Naive thymus-derived CD4-positive, alpha-beta T cell (primary cell): ENCODE measurements at regions not wholly inside any gene's neighbourhood (a gene's known extent, or its start where the extent isn't known, plus 50 kb on each side); places are given as distances from the start of the nearest gene placed in this dataset.

Experiments used
- ATAC-seq: fragments of 150-1000 bp; cut with Tn5 transposase; 2 replicates; pipeline ENCODE4 v1.10.0; 2021; ENCODE audit warnings: mild to moderate bottlenecking, moderate library complexity
- CTCF ChIA-PET: fragments of 350-600 bp; sonication (Branson Sonifier 250); formaldehyde crosslinking; loops from one replicate; lab custom pipeline; 2021; ENCODE audit warnings: antibody characterized with exemption; lab: Charles Lee
- POLR2A ChIA-PET: fragments of 350-600 bp; sonication (Branson Sonifier 250); formaldehyde crosslinking; loops from one replicate; lab custom pipeline; 2021; ENCODE audit warnings: antibody characterized with exemption, inconsistent platforms; lab: Charles Lee
- DNase-seq, 9 donors: peaks; one replicate each; pipeline versions ENCODE4 v3.0.0 to v3.0.0-alpha.2; 2020 to 2022; ENCODE audit warnings: mixed read lengths in 1 of 9
- H3K27ac ChIP-seq: one replicate; pipeline ENCODE4 v1.7.0; 2013; ENCODE audit warnings: mild to moderate bottlenecking, low read depth, low read length, moderate library complexity
- H3K27me3 ChIP-seq, 2 donors: one replicate each; pipeline ENCODE4 v1.7.0; 2013; ENCODE audit warnings: low read length in 2 of 2, mild to moderate bottlenecking in 2 of 2, moderate library complexity in 2 of 2; ENCODE audit not compliant: control insufficient read depth in 2 of 2, insufficient read depth in 2 of 2
- H3K36me3 ChIP-seq, 3 experiments: 1 replicate in 2 of 3; 2 replicates in 1 of 3; pipeline ENCODE4 v1.7.0; 2013; ENCODE audit warnings: low read length in 3 of 3, mild to moderate bottlenecking in 3 of 3, moderate library complexity in 1 of 3; ENCODE audit not compliant: insufficient read depth in 3 of 3, control insufficient read depth in 2 of 3
- H3K4me1 ChIP-seq, 2 donors: one replicate each; pipeline ENCODE4 v1.7.0; 2013; ENCODE audit warnings: low read length in 2 of 2, mild to moderate bottlenecking in 2 of 2, moderate library complexity in 1 of 2; ENCODE audit not compliant: control insufficient read depth in 2 of 2, insufficient read depth in 2 of 2
- H3K4me3 ChIP-seq: 2 replicates; pipeline ENCODE4 v1.7.0; 2013; ENCODE audit warnings: mild to moderate bottlenecking, low read length
- H3K9me3 ChIP-seq, 3 experiments: 1 replicate in 2 of 3; 2 replicates in 1 of 3; pipeline ENCODE4 v1.7.0; 2013; ENCODE audit warnings: low read length in 3 of 3; ENCODE audit not compliant: control insufficient read depth in 2 of 3
- H3K27ac Mint-ChIP-seq, 9 donors: one replicate each; pipeline ENCODE4 v1.8.0; 2020 to 2022; ENCODE audit warnings: mixed read lengths in 9 of 9, mild to moderate bottlenecking in 8 of 9, moderate library complexity in 5 of 9, inconsistent platforms in 2 of 9
- H3K27me3 Mint-ChIP-seq, 5 donors: one replicate each; pipeline ENCODE4 v1.8.0; 2021 to 2022; ENCODE audit warnings: mixed read lengths in 5 of 5, mild to moderate bottlenecking in 1 of 5
- H3K36me3 Mint-ChIP-seq, 5 donors: one replicate each; pipeline ENCODE4 v1.8.0; 2020 to 2022; ENCODE audit warnings: mixed read lengths in 5 of 5, mild to moderate bottlenecking in 3 of 5, inconsistent platforms in 1 of 5
- H3K4me1 Mint-ChIP-seq, 7 donors: one replicate each; pipeline ENCODE4 v1.8.0; 2020 to 2022; ENCODE audit warnings: mixed read lengths in 7 of 7, mild to moderate bottlenecking in 3 of 7, inconsistent platforms in 1 of 7
- H3K4me3 Mint-ChIP-seq, 10 donors: one replicate each; pipeline ENCODE4 v1.8.0; 2020 to 2022; ENCODE audit warnings: mild to moderate bottlenecking in 10 of 10, mixed read lengths in 10 of 10, moderate library complexity in 6 of 10, inconsistent platforms in 2 of 10
- H3K9me3 Mint-ChIP-seq, 11 donors: one replicate each; pipeline ENCODE4 v1.8.0; 2020 to 2022; ENCODE audit warnings: mixed read lengths in 11 of 11, mild to moderate bottlenecking in 4 of 11, inconsistent platforms in 1 of 11, moderate library complexity in 1 of 11
- intact Hi-C, 2 donors: fragments of 100-400 bp; cut with micrococcal nuclease; formaldehyde crosslinking; loops; one replicate each; pipeline ENCODE4 v1.15.1; 2023

GRCh38 chr7:50952120-50952519, 169.4 kb upstream of the GRB10 start:
- no peaks in the 10 kb centered on the region for H3K36me3 ChIP-seq
- H3K27me3 ChIP-seq, result no peaks in the 10 kb centered on the region
- Mint-ChIP-seq H3K36me3 (peaks cover 0 to 4% (median 0%) of the 10 kb centered on the region in 5 donors), H3K27me3 (peaks cover 0 to 12% (median 7%) of the 10 kb centered on the region in 5 donors), H3K27ac (no peak overlapping the region), H3K4me3 (no peak overlapping the region), H3K9me3 (peaks cover 0 to 26% (median 13%) of the 10 kb centered on the region in 11 donors), H3K4me1 (peaks cover 0 to 3% (median 0%) of the 10 kb centered on the region in 7 donors)
- no peak for ATAC-seq
- H3K9me3 ChIP-seq, result no peaks in the 10 kb centered on the region
- no peak overlapping the region for H3K4me3 ChIP-seq
- H3K27ac ChIP-seq, result no peak overlapping the region
- no peaks in the 10 kb centered on the region for H3K4me1 ChIP-seq
- intact Hi-C loops, result no loop called here
- CTCF ChIA-PET, result no interaction called here
- DNase-seq, result no peak
- POLR2A ChIA-PET, result no interaction called here

GRCh38 chr7:50943482-50943881, 160.8 kb upstream of the GRB10 start:
- no peaks in the 10 kb centered on the region for H3K9me3 ChIP-seq
- intact Hi-C loops, result no loop called here

GRCh38 chr7:50941525-50941924, 158.8 kb upstream of the GRB10 start:
- Histone ChIP-seq H3K27ac (no peak overlapping the region), H3K4me1 (no peaks in the 10 kb centered on the region), H3K4me3 (no peak overlapping the region), H3K9me3 (no peaks in the 10 kb centered on the region), H3K36me3 (no peaks in the 10 kb centered on the region), H3K27me3 (no peaks in the 10 kb centered on the region)
- H3K4me1 Mint-ChIP-seq, result no peaks in the 10 kb centered on the region
- ATAC-seq (no peak), DNase-seq (no peak)
- ChIA-PET POLR2A (interaction anchor here (0.5 kb wide), 1 partner anchor 201 kb away, joined by 3 read pairs; no protein-coding TSS in a partner anchor), CTCF (no interaction called here)
- peaks cover 0 to 8% (median 0%) of the 10 kb centered on the region in 11 donors for H3K9me3 Mint-ChIP-seq
- H3K27ac Mint-ChIP-seq, result no peak overlapping the region
- intact Hi-C loops, result no loop called here
- H3K4me3 Mint-ChIP-seq, result no peak overlapping the region
- H3K36me3 Mint-ChIP-seq, result no peaks in the 10 kb centered on the region
- H3K27me3 Mint-ChIP-seq, result peaks cover 0 to 38% (median 9%) of the 10 kb centered on the region in 5 donors

More at GRCh38 chr7:50943482-50943881, 160.8 kb upstream of the GRB10 start:
- H3K36me3 Mint-ChIP-seq, result peaks cover 0 to 4% (median 0%) of the 10 kb centered on the region in 5 donors
- ATAC-seq (no peak), DNase-seq (no peak)
- CTCF ChIA-PET, result no interaction called here
- no peaks in the 10 kb centered on the region for H3K4me1 Mint-ChIP-seq
- H3K4me3 Mint-ChIP-seq, result no peak overlapping the region
- Histone ChIP-seq H3K4me3 (no peak overlapping the region), H3K4me1 (no peaks in the 10 kb centered on the region), H3K27ac (no peak overlapping the region), H3K27me3 (no peaks in the 10 kb centered on the region), H3K36me3 (no peaks in the 10 kb centered on the region)
- peaks cover 1 to 30% (median 5%) of the 10 kb centered on the region in 5 donors for H3K27me3 Mint-ChIP-seq
- POLR2A ChIA-PET, result no interaction called here
- peaks cover 0 to 7% (median 3%) of the 10 kb centered on the region in 11 donors for H3K9me3 Mint-ChIP-seq
- H3K27ac Mint-ChIP-seq, result no peak overlapping the region

- ATAC-seq (no peak), DNase-seq (no peak)
- Histone ChIP-seq H3K4me1 (no peaks in the 10 kb centered on the region), H3K27ac (no peak overlapping the region), H3K36me3 (no peaks in the 10 kb centered on the region), H3K27me3 (no peaks in the 10 kb centered on the region), H3K4me3 (no peak overlapping the region), H3K9me3 (no peaks in the 10 kb centered on the region)
- peaks cover 8 to 36% (median 16%) of the 10 kb centered on the region in 5 donors for H3K27me3 Mint-ChIP-seq
- intact Hi-C loops, result no loop called here
- no peak overlapping the region for H3K4me3 Mint-ChIP-seq
- peaks cover 0 to 7% (median 0%) of the 10 kb centered on the region in 5 donors for H3K36me3 Mint-ChIP-seq
- CTCF ChIA-PET, result no interaction called here
- H3K4me1 Mint-ChIP-seq, result no peaks in the 10 kb centered on the region
- no peak overlapping the region for H3K27ac Mint-ChIP-seq
- H3K9me3 Mint-ChIP-seq, result peaks cover 0 to 17% (median 6%) of the 10 kb centered on the region in 11 donors
- POLR2A ChIA-PET, result no interaction called here
Observed at GRCh38 chr7:50940621-50941020, 157.9 kb upstream of the GRB10 start.

GRCh38 chr7:50939021-50939420, 156.3 kb upstream of the GRB10 start:
- Mint-ChIP-seq H3K4me1 (no peaks in the 10 kb centered on the region), H3K9me3 (peaks cover 0 to 22% (median 8%) of the 10 kb centered on the region in 11 donors), H3K27me3 (peaks cover 13 to 30% (median 23%) of the 10 kb centered on the region in 5 donors), H3K36me3 (peaks cover 0 to 9% (median 4%) of the 10 kb centered on the region in 5 donors), H3K27ac (no peak overlapping the region), H3K4me3 (no peak overlapping the region)
- ChIA-PET POLR2A (no interaction called here), CTCF (no interaction called here)
- Histone ChIP-seq H3K27ac (no peak overlapping the region), H3K4me3 (no peak overlapping the region), H3K36me3 (no peaks in the 10 kb centered on the region), H3K4me1 (no peaks in the 10 kb centered on the region), H3K9me3 (no peaks in the 10 kb centered on the region), H3K27me3 (no peaks in the 10 kb centered on the region)
- DNase-seq (no peak), ATAC-seq (no peak)
- intact Hi-C loops, result no loop called here

GRCh38 chr7:50937727-50938126, 155.0 kb upstream of the GRB10 start:
- Histone ChIP-seq H3K4me3 (no peak overlapping the region), H3K4me1 (no peaks in the 10 kb centered on the region), H3K36me3 (no peaks in the 10 kb centered on the region), H3K27me3 (no peaks in the 10 kb centered on the region), H3K9me3 (no peaks in the 10 kb centered on the region), H3K27ac (no peak overlapping the region)
- ATAC-seq, result no peak
- ChIA-PET CTCF (no interaction called here), POLR2A (no interaction called here)
- intact Hi-C loops, result no loop called here
- H3K27ac Mint-ChIP-seq, result no peak overlapping the region
- peaks cover 14 to 30% (median 23%) of the 10 kb centered on the region in 5 donors for H3K27me3 Mint-ChIP-seq
- H3K9me3 Mint-ChIP-seq, result peaks cover 0 to 30% (median 9%) of the 10 kb centered on the region in 11 donors
- H3K4me3 Mint-ChIP-seq, result no peak overlapping the region
- no peaks in the 10 kb centered on the region for H3K4me1 Mint-ChIP-seq
- no peak for DNase-seq
- H3K36me3 Mint-ChIP-seq, result peaks cover 0 to 9% (median 4%) of the 10 kb centered on the region in 5 donors

GRCh38 chr7:50926049-50926448, 143.4 kb upstream of the GRB10 start:
- Mint-ChIP-seq H3K4me3 (no peak overlapping the region), H3K36me3 (no peaks in the 10 kb centered on the region), H3K27me3 (peaks cover 0 to 7% (median 0%) of the 10 kb centered on the region in 5 donors), H3K27ac (no peak overlapping the region), H3K4me1 (peaks cover 0 to 13% (median 6%) of the 10 kb centered on the region in 7 donors), H3K9me3 (no peaks in the 10 kb centered on the region)
- H3K4me1 ChIP-seq, result no peaks in the 10 kb centered on the region
- no peaks in the 10 kb centered on the region for H3K36me3 ChIP-seq
- ChIA-PET POLR2A (no interaction called here), CTCF (no interaction called here)
- no peaks in the 10 kb centered on the region for H3K27me3 ChIP-seq
- ATAC-seq (no peak), DNase-seq (no peak)
- H3K9me3 ChIP-seq, result no peaks in the 10 kb centered on the region
- H3K4me3 ChIP-seq, result no peak overlapping the region
- intact Hi-C loops, result no loop called here
- H3K27ac ChIP-seq, result no peak overlapping the region
